ENCODE measurements at regions not wholly inside any gene's neighbourhood (a gene's known extent, or its start where the extent isn't known, plus 50 kb on each side); places are given as distances from the start of the nearest gene placed in this dataset.

- Mint-ChIP-seq H3K9me3 (no peaks in the 10 kb centered on the region), H3K4me3 (no peak overlapping the region), H3K27ac (no peak overlapping the region), H3K36me3 (no peaks in the 10 kb centered on the region), H3K4me1 (no peaks in the 10 kb centered on the region)
- DNase-seq (ENCODE audit: low spot score in 2 of 2) (no peak), ATAC-seq (no peak)
Observed at GRCh38 chr12:13805041-13805440, 176.4 kb downstream of the GRIN2B start.

DNA sequence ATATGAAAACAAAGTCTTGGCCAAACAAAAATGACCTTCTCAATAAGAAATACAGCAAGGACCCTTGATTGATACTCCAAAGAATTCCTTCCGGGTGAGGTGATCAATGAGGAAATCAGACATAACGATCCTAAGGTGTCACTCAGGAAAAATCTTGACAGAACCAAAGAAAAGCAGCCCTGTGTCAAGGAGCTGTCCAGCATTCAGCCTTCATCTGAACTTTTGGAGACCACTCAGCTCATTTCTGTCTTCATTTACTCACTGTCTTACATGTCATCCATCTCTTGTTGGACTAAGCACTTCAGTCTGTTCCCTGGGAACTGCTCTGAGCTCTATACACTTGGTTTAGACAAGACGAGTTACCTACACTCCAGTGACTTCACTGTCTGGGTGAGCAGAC, 179.9 kb downstream of the GRIN2B start:
- Mint-ChIP-seq H3K4me1 (no peaks in the 10 kb centered on the region), H3K9me3 (no peaks in the 10 kb centered on the region), H3K36me3 (no peaks in the 10 kb centered on the region), H3K27ac (no peak overlapping the region), H3K4me3 (no peak overlapping the region)
- ATAC-seq = no peak
- DNase-seq (ENCODE audit: low spot score in 2 of 2) = no peak

- Mint-ChIP-seq H3K4me1 (no peaks in the 10 kb centered on the region), H3K4me3 (no peak overlapping the region), H3K9me3 (no peaks in the 10 kb centered on the region), H3K36me3 (no peaks in the 10 kb centered on the region), H3K27ac (no peak overlapping the region)
- ATAC-seq = no peak
- no peak for DNase-seq (ENCODE audit: low spot score in 2 of 2)
Observed at GRCh38 chr12:13799574-13799973, 181.8 kb downstream of the GRIN2B start.

DNA sequence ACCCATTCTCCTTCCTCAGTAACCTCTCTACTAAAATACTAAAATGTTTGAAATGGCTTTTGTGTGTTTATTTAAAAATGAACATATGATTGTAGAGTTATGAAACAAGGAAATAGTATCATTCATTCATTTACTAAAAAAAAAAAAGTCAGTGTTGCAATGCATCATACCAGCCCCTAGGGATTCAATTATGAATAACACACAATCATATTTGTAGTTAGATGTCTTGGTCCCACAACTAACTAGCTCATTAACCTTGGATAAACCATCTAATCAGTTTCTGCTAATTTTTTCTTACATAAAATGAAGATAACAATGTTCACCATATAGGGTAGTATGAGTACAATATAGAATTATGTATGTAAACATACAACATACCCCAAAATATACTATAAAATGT, 183.2 kb downstream of the GRIN2B start:
- H3K4me1 Mint-ChIP-seq = no peaks in the 10 kb centered on the region
- H3K27ac Mint-ChIP-seq = no peak overlapping the region
- no peak overlapping the region for H3K4me3 Mint-ChIP-seq
- no peaks in the 10 kb centered on the region for H3K36me3 Mint-ChIP-seq
- H3K9me3 Mint-ChIP-seq = peaks cover 3% of the 10 kb centered on the region
- DNase-seq (ENCODE audit: low spot score in 2 of 2) (no peak), ATAC-seq (no peak)

DNA sequence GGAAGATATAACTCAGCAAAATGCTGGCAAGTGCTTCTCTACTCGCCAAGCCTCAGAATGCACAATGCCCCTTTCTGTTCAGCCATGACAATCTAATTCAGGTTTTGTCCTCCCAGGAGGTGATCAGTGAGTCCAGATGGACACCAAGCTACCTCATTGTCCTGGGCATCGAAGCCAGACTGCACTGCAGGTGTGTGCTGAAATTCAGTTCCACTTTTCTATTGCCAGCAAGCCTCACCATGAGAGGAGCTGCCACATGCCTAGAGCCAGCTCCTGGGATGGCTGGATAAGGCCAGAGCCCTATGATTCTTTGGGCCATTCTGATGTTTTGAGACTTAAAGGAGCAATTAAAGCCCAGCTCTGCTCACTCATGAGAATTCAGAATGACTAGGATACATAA, 186.7 kb downstream of the GRIN2B start:
- Mint-ChIP-seq H3K27ac (no peak overlapping the region), H3K36me3 (no peaks in the 10 kb centered on the region), H3K9me3 (peaks cover 3% of the 10 kb centered on the region), H3K4me3 (no peak overlapping the region), H3K4me1 (no peaks in the 10 kb centered on the region)
- DNase-seq (ENCODE audit: low spot score in 2 of 2) (no peak), ATAC-seq (no peak)

DNA sequence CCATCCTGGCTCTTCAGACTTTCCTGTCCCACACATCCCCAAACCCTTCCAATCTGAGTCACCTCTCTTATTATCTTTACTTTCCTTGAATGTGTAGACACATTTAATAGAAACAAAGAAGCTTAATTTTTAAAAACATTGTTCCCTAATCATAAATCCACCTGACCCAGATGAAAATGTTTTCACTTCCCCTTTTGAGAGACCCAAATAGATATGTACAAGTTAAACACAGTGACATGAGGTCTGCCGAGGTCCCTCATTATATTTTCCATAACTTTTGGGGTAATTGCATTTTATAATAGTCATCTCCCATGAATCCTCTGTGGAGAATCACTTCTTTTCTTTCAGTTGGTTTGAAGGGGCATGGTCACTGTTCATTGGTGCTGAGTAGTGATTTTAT, 191.1 kb downstream of the GRIN2B start:
- Mint-ChIP-seq H3K27ac (no peak overlapping the region), H3K4me3 (no peak overlapping the region), H3K9me3 (peaks cover 3% of the 10 kb centered on the region), H3K36me3 (no peaks in the 10 kb centered on the region), H3K4me1 (no peaks in the 10 kb centered on the region)
- no peak for ATAC-seq
- DNase-seq (ENCODE audit: low spot score in 2 of 2) = no peak

GRCh38 chr12:13788626-13789025, 192.8 kb downstream of the GRIN2B start:
- Mint-ChIP-seq H3K9me3 (no peaks in the 10 kb centered on the region), H3K36me3 (no peaks in the 10 kb centered on the region), H3K4me1 (no peaks in the 10 kb centered on the region), H3K27ac (no peak overlapping the region), H3K4me3 (no peak overlapping the region)
- ATAC-seq (no peak), DNase-seq (ENCODE audit: low spot score in 2 of 2) (no peak)

DNA sequence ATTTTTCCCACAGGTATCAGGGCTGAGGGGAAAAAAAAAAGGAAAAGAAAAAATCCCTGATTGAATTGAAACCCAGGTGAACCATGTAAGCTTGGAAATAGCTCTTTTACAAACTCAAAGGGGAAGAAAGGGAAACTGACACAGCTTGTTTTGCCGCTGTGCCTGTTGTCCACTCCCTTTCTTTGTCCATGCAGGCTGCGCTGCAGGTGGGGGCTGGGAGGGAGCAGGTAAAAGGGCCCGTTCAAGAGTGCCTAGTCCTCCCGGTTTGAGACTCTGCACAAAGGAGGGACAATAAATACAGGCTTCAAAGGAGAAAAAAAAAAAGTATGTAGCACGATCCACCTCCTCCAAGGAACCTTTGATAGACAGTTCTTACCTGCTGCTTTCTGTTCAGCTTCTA, 194.8 kb downstream of the GRIN2B start:
- Mint-ChIP-seq H3K4me3 (no peak overlapping the region), H3K4me1 (no peaks in the 10 kb centered on the region), H3K27ac (no peak overlapping the region), H3K36me3 (no peaks in the 10 kb centered on the region), H3K9me3 (no peaks in the 10 kb centered on the region)
- DNase-seq (ENCODE audit: low spot score in 2 of 2) (no peak), ATAC-seq (no peak)

DNA sequence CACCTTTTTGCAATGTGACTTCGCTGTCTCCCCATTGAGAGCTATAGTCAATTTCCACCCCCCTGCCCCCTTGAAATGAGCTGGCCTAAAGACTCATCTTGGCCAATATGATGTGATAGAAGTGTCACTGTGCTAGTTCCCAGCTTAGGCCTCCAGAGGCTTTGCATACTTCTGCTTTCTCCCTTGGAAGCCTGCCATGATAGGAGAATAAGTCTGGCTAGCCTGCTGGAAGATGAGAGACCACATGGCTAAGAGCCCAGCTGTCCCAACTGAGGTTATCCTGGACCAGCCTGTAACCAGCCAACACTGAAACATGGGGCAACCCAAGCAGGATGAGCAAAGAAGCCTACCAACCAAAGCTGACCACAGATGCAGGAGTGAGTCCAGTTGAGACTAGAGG, 196.9 kb downstream of the GRIN2B start:
- Mint-ChIP-seq H3K4me3 (no peak overlapping the region), H3K36me3 (no peaks in the 10 kb centered on the region), H3K4me1 (no peaks in the 10 kb centered on the region), H3K9me3 (no peaks in the 10 kb centered on the region), H3K27ac (no peak overlapping the region)
- ATAC-seq = no peak
- DNase-seq (ENCODE audit: low spot score in 2 of 2) = no peak

- H3K36me3 Mint-ChIP-seq = no peaks in the 10 kb centered on the region
- H3K27ac Mint-ChIP-seq = no peak overlapping the region
- H3K9me3 Mint-ChIP-seq = peaks cover 3% of the 10 kb centered on the region
- H3K4me3 Mint-ChIP-seq = no peak overlapping the region
- no peaks in the 10 kb centered on the region for H3K4me1 Mint-ChIP-seq
- DNase-seq (ENCODE audit: low spot score in 2 of 2) (no peak), ATAC-seq (no peak)
Observed at GRCh38 chr12:13780453-13780852, 200.9 kb downstream of the GRIN2B start.

- no peak for DNase-seq (ENCODE audit: low spot score in 2 of 2)
- no peak overlapping the region for H3K4me3 Mint-ChIP-seq
- H3K36me3 Mint-ChIP-seq = no peaks in the 10 kb centered on the region
- no peak overlapping the region for H3K27ac Mint-ChIP-seq
- no peaks in the 10 kb centered on the region for H3K4me1 Mint-ChIP-seq
- no peak for ATAC-seq
- H3K9me3 Mint-ChIP-seq = peaks cover 3% of the 10 kb centered on the region
Observed at GRCh38 chr12:13777374-13777773, 204.0 kb downstream of the GRIN2B start.

GRCh38 chr12:13772264-13772663, 209.1 kb downstream of the GRIN2B start:
- Mint-ChIP-seq H3K36me3 (no peaks in the 10 kb centered on the region), H3K9me3 (peaks cover 3% of the 10 kb centered on the region), H3K27ac (no peak overlapping the region), H3K4me3 (no peak overlapping the region), H3K4me1 (no peaks in the 10 kb centered on the region)
- ATAC-seq (no peak), DNase-seq (ENCODE audit: low spot score in 2 of 2) (no peak)

- H3K9me3 Mint-ChIP-seq = no peaks in the 10 kb centered on the region
- H3K4me3 Mint-ChIP-seq = no peak overlapping the region
- no peaks in the 10 kb centered on the region for H3K4me1 Mint-ChIP-seq
- no peak overlapping the region for H3K27ac Mint-ChIP-seq
- no peak for ATAC-seq
- H3K36me3 Mint-ChIP-seq = no peaks in the 10 kb centered on the region
- no peak for DNase-seq (ENCODE audit: low spot score in 2 of 2)
Observed at GRCh38 chr12:13770576-13770975, 210.8 kb downstream of the GRIN2B start.

GRCh38 chr12:13769966-13770365, 211.4 kb downstream of the GRIN2B start:
- no peak for ATAC-seq
- Mint-ChIP-seq H3K4me1 (no peaks in the 10 kb centered on the region), H3K27ac (no peak overlapping the region), H3K4me3 (no peak overlapping the region), H3K9me3 (no peaks in the 10 kb centered on the region), H3K36me3 (no peaks in the 10 kb centered on the region)
- no peak for DNase-seq (ENCODE audit: low spot score in 2 of 2)

DNA sequence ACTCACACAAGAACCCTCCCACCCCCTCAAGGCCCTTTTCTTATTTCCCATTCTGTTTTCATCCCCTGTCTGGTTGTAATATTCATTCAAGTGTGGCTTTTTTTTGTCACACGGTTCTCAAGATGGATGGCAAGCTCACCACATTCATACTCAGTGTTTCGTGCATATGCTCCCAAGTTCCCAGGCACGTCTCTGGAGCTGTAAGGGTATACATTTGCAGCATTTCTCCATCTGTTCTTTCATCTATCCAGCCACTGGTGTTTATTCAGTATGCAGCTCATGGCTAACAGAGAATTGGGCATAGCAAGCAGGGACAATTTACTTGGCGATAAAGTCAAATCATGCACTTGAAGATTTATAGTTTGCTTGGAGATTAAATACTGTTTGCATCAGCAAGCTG, 212.1 kb downstream of the GRIN2B start:
- Mint-ChIP-seq H3K4me3 (no peak overlapping the region), H3K27ac (no peak overlapping the region), H3K36me3 (no peaks in the 10 kb centered on the region), H3K9me3 (peaks cover 1% of the 10 kb centered on the region), H3K4me1 (no peaks in the 10 kb centered on the region)
- DNase-seq (ENCODE audit: low spot score in 2 of 2) (no peak), ATAC-seq (no peak)

DNA sequence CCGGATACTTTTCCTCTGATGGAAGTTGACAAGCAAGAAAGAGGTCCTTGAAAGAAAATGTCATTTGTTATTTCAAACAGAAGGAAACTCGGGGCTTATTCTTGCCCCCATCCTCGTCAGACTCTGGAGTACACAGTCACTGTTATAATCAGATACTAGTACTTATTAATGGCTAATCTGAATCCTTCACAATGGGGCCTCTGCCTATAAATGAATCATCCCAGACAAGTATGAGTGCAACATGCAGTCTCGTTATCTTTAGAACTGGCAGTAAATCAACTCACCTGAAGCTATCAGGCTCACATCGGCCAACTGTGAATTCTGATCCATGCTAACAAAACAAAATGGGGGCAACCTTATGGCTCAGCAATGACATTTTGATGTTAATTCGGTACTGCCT, 216.7 kb downstream of the GRIN2B start:
- Mint-ChIP-seq H3K27ac (no peak overlapping the region), H3K4me1 (no peaks in the 10 kb centered on the region), H3K4me3 (no peak overlapping the region), H3K36me3 (no peaks in the 10 kb centered on the region), H3K9me3 (peaks cover 7% of the 10 kb centered on the region)
- ATAC-seq = no peak
- DNase-seq (ENCODE audit: low spot score in 2 of 2) = no peak

- ATAC-seq (no peak), DNase-seq (ENCODE audit: low spot score in 2 of 2) (no peak)
- no peaks in the 10 kb centered on the region for H3K4me1 Mint-ChIP-seq
- H3K4me3 Mint-ChIP-seq = no peak overlapping the region
- peaks cover 3% of the 10 kb centered on the region for H3K9me3 Mint-ChIP-seq
- H3K36me3 Mint-ChIP-seq = no peaks in the 10 kb centered on the region
- no peak overlapping the region for H3K27ac Mint-ChIP-seq
Observed at GRCh38 chr12:13749389-13749788, 232.0 kb downstream of the GRIN2B start.
